Activated effector memory CD4-positive, alpha-beta T cell treated with Interleukin-2 at 50 U/mL for 16 hours (primary cell): ENCODE measurements at regions not wholly inside any gene's neighbourhood (a gene's known extent, or its start where the extent isn't known, plus 50 kb on each side); places are given as distances from the start of the nearest gene placed in this dataset.
"Not testable (repeated sequence)": the region's sequence is repeated elsewhere in the genome, so short reads cannot be mapped to it uniquely, and the experiment has no call there.

Experiments used
- DNase-seq: peaks from one replicate; pipeline ENCODE4 v3.0.0-alpha.2; 2020

DNA sequence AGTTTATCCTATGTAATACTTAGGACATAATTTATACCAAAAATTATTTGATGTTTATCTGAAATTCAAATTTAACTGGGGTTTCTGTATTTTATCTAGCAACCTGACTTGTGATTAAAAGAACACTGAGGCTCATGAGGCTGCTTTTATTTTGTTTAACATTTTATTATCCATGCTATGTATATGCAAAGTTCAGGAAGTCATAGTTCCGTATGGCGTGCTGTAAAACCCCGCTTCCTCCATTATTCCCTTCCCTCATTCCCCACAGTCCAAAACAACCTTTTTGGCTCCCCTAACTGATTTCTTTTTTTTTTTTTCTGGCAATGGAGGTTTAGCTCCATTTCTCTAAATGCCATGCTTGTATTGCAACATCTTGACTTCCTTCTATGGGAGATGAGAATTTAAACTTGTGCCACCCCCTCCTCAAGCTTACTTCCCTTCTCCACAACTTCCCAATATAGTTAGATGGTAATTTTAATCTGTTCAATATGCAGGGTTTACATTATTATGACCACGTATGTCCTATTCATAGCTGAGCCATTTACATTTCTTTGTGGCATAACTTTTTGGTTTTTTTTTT lies 138.0 kb upstream of the DNAH14 start:
- no peak for DNase-seq

DNA sequence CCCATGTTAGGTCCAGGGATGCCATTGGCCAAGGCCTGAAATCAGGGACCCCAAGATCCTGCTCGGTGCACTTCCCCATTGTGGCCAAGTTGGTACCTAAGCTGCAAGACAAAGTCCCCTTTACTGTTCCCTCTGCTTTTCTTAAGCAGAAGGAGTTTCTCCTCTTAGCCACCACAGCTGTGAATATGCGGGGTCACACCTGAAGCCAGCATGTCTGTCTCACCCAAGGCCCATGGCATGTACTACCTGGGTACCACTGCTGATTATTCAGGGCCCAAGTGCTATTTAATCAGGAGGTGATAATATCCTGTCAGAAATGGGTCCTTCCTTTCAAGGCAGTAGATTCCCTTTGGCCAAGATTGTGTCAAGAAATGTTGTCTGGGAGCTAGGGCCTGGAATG lies 133.9 kb upstream of the DNAH14 start:
- no peak for DNase-seq

DNA sequence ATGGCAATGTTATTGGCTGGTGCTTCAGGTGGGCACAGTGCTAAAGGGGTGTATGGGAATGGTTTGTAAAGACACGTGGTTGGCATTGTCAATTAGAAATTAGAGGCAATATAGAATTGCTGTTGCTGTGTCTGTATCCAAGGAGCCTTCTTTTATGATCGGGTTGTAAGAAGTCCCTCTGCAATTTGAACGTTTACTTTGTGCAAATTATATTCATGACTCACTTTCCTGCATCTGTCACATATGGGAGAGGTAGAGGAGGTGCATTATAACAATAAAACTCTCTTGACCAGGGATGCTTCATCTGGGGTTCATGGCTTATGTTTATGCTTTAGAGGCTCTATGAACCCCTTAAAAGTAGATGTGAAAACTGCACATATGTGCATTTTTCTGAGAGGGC lies 130.4 kb upstream of the DNAH14 start:
- DNase-seq: no peak

DNA sequence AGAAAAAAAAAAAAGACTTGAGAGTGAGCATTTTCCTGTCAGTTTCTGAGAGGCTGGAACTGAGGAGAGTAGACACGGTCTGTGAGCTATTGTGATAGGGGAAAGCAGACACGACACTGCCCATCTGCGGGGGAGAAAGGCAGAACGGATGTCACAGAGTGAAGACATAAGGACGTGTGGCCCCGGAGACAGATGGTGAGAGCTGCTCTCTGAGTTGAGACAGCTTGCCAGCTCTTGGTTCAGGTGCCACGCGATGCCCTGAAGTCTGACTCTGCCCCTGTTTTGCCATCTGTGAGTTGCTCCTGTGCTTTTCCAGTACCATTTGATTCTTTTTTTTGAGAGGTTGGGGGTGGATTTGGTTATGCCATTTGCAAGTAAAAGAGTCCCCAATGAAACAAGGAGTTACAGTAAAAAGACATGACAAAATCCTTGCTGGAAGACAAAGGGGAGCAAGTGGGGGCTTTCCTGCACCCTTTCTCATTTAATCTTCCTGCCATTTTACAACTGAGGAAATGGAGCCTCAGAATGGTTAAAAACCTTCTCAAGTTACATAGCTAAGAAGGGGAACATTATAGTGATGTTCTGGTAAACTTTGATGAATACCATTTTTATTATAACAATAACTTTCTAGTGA lies 128.9 kb upstream of the DNAH14 start:
- no peak for DNase-seq

DNA sequence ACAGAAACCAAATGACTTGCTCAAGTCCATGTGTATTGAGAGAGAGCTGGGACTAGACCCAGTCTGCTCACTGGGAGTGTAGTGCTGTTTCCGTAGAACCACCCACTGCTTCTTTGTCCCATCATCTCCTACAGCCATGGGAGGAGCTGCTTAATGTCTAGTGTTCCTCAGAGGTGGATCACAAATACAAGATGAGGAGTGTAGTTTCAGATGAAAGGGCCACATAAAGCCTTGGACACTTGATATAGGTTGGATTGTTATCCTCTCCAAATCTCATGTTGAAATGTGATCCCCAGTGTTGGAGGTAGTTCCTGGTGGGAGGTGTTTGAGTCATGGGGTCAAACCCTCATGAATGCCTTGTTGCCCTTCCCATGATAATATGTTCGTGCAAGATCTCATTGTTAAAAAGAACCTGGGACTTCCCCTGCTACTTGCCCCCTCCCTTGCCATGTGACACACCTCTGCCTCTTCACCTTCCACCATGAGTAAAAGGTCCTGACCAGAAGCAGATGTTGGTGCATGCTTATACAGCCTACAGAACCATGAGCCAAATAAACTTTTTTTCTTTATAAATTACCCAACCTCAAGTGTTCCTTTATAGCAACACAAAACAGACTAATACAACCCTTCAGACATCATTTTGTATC lies 127.5 kb upstream of the DNAH14 start:
- no peak for DNase-seq

DNA sequence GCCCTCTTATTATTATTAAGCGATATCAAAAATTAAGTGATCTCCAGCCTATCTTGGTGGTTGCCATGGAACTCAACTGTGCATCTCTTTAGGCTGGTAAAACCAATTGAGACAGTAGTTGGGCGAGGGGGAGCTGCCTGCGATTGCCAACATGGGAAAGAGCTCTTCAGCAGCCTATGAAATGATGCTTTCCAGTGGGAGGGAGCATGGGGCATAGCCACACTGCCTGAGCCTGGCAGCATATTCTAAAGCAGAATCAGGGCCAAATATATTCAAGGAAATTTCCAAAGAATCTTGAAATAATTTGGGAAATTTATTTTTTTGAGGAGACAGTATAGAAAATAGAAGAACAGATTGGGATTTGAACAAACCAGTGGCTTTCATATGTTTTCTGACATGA lies 126.9 kb upstream of the DNAH14 start:
- DNase-seq: no peak

DNA sequence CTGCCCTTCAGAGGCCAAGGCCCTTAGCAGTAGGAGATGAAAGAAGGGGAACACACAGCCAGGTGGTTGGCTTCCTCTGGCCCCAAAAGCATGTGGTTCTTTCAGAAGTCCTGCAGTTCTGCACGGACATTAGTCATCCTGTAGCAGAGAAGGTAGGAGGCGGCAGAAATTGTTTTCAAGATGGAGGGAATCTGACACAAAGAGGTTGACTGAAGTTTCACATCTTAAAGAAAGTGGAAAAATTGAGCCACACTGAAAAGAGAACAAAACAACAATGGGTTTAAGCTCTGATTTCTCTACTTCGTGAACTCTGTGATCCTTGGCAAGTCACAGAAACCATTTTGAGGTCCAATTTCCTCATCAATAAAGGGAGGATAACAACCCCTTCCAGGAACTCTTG lies 125.3 kb upstream of the DNAH14 start:
- DNase-seq: no peak

DNA sequence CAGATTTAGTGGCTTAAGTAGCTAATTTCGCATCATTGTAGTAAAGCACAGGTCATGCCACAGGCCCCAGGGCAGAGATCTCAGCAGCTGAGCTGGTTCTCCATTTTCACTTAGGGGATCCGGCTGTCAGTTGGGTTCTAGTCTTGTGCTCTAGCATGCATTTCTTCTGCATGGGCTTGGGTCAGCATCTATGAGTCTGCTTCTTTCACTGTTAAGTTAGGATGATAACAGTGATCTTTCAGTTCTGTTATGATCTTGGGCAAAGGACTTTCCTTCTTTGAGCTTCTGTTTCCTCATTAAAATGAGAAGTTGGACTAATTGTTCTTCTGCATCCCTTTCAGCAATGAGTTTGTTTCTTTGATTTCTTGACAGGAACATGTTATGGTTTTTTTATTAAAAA lies 123.6 kb upstream of the DNAH14 start:
- DNase-seq: no peak

DNA sequence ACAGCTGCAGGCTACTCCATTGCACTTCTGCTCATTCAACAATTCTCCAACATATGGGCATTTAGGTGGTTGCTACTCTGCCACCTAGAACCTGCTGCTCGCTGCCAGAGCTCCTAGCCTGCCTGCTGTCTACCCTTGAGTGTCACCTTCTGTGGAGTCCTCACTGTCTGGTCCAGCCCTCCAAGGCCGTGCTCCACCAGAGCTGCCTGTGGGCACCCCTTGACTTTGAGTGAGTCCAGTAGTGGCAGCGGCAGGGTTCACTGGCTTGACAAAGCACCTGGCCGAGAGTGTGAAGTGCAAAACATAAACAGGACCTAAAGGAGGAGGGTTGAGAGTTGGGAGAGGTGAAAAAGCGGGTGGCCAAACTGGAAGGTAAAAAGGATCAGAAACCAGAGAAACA lies 120.3 kb upstream of the DNAH14 start:
- DNase-seq: no peak

DNA sequence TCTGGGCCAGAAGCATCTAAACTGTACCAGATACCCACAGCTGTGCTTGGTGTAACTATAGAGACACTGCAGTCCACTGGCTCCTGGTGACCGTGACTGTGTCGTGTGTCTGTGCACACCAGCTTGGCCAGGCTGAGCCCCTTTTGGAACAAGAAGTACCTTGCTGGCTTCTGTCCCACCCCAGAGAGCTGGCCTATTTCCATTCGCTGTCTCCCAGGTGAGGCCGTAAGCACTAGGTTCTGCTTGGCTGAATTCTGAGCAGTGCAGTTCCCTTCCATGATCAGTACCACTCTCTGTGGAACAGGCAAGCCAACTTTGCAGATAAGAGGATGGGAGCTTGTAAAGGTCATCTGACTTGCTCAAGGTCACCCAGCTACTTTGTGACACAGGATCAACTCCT lies 119.9 kb upstream of the DNAH14 start:
- no peak for DNase-seq

DNA sequence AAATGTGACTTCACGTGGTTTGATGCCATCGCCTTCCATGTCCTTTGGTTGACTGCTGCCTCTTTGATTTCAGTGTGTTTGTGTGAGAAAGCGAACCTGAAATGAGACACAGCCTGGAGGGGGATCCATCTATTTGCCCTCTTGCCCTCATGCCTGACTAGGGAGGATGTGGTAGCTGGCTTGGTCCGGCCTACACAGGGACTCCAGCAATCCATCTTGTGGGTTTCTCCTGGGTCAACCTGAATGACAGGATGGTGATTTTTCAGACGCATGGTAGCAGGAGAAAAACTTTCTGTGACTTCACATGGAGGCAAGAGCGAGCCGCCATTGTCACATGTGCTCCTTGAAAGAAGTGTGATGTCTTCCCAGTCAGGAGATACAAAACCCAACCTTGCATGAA lies 117.9 kb upstream of the DNAH14 start:
- no peak for DNase-seq

DNA sequence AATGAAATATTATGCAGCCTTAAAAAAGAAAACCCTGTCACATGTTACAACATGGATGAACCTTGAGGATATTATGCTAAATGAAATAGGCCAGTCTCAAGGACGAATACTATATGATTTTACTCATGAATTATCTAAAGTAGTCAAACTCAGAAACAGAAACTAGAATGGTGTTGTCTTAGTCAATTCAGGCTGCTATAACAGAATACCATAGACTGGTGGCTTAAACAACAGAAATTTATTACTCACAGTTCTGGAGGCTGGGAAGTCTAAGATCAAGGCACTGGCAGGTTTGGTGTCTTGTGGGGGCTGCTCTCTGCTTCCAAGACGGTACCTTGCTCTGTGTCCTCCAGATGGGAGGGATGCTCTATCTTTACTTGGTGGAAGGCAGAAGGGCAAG lies 113.8 kb upstream of the DNAH14 start:
- DNase-seq: no peak

DNA sequence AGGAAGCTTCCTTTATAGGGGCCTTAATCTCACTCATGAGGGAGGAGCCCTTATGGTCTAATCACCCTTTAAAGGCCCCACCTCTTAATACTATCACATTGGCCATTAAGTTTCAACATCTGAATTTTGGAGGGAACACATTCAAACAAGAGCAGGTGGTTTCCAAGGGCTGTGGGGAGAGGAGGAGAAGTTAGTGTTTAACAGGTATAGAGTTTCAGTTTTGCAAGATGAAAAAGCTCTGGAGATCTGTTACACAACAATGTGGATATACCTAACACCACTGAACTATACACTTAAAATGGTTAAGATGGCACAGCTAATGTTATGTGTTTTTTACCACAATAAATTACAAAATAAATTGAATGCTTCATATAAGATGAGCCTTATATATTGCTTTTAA lies 113.4 kb upstream of the DNAH14 start:
- DNase-seq: no peak

DNA sequence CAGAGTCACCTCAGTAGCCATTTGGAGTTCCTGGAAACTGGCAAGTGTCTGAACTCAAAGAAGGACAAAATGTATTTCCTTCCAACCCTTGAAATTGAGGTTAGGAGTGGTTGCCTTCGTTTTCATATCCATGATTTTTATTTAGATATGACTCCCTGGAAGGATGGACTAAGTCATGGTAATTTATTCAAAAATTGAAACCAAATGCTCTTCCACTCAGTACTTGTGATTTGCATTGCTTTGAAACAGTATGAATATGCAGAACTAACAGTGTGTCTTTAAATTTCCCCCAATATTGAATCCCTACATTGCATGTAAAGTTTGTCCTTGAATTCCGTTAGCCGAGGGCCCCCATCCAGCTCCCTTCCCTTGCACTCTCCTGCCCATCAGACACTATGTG lies 112.1 kb upstream of the DNAH14 start:
- no peak for DNase-seq

DNA sequence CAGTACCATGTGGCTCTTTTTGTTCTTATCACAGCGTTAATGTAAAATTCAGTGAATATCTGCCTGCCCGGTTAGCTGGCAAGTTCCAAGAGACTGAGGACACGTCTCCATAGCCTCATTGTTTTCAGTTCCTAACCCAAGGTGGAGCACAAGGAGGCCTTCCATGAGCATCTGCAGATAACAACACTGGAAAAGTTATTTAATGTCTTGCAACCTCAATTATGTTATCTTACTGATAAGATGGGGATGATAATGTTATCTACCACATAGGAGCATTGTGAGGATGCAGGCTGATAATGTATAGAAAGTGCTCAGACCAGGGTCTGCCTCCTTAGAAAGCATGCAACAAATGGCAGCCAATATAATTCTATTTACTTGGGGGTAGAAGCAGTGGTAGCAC lies 109.6 kb upstream of the DNAH14 start:
- no peak for DNase-seq

DNA sequence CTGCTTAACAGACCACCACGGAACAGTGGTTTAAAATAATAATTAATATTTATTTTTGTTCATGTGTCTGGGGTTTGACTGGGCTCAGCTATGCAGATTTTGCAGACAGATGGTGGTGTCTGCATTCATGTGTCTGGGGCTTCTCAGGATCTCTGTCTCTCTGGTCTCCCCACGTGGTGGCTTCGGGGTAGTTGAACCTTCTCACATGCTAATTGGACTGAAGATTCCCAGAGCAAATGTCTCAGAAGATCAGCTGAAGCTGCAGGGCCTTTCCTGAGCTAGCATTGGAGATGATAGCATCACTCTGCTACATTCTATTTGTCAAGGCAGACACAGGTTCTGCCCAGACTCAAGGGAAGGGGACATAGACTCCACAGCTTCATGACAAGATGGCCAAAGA lies 109.1 kb upstream of the DNAH14 start:
- DNase-seq: no peak

DNA sequence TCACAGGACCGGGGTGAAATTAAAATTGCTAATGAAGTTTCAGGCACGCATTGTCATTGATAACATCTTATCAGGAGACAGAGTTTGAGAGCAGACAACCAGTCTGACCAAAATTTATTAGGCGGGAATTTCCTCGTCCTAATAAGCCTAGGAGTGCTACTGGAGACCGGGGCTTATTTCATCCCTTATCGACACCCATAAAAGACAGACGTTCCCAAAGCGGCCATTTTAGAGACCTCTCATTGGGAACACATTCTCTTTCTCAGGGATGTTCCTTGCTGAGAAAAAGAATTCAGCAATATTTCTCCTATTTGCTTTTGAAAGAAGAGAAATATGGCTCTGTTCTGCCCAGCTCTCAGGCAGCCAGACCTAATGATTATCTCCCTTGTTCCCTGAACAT lies 107.7 kb upstream of the DNAH14 start:
- DNase-seq: not testable (repeated sequence)

DNA sequence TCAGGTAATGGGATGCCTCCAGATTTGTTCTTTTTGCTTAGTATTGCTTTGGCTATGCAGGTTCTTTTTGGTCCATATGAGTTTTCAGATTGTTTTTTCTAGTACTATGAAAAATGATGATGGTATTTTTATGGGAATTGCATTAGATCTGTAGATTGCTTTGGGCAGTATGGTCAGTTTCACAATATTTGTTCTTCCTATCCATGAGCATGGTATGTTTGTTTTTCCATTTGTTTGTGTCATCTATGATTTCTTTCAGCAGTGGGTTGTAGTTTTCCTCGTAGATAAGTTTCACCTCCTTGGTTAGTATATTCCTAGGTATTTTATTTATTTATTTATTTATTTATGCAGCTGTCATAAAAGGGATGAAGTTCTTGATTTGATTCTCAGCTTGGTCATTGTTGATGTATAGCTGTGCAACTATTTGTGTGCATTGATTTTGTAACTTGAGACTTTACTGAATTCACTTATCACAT lies 103.9 kb upstream of the DNAH14 start:
- no peak for DNase-seq

DNA sequence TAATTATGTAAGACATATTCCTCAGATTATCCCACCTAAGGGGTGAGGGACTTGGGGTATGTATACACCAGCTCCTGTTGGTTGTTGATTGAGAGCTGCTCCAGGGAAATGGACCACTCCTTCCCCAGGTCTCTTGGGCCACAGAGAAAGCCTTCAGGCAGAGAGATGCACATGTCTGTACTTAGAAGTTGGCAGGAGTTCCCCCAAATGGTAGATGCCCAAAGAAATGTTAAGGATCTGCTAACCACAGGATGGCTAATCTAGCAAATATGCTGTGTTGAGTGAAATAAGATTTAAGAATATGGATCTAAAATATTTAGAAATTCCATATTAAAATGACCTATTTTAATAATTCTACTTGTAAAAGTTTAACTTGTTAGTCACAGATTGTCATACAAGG lies 100.8 kb upstream of the DNAH14 start:
- DNase-seq: no peak

DNA sequence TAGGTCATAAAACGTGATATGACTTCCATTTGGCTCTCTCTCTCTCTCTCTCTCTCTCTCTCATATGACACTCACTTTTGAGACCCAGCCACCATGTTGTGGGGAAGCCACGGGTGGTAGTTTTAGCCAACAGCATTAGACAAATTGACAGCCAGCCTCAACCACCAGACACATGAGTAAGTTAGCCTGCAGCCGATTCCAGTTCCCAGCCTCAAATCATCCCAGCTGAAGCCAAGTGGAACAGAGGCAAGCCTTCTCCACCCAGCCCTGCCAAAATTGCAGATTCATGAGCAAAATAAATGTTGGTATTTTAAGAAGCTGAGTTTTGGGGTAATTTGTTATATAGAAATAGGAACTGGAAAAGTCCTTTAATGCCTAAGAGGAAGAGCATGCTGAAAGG lies 98.0 kb upstream of the DNAH14 start:
- no peak for DNase-seq

DNA sequence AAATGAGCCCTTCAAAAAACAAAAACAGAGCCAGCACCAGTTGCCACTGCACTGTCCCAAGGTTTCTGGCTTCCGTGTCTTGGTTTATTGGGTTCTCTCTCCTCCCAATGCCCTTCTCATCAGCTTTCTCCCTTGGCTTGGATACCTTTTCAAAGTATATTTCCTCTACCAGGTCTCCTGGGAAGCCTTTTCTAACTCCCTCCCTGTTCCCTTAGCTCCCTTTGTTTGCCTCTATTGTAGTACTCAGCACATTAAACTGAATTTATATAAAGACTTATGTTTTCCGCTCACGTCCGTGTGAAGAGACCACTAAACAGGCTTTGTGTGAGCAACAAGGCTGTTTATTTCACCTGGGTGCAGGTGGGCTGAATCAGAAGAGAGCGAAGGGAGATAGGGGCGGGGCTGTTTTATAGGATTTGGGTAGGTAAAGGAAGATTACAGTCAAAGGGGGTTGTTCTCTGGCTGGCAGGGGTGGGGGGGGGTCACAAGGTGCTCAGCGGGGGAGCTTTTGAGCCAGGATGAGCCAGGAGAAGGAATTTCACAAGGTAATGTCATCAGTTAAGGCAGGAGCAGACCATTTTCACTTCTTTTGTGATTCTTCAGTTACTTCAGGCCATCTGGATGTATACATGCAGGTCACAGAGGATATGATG lies 89.7 kb upstream of the DNAH14 start:
- not testable (repeated sequence) for DNase-seq

DNA sequence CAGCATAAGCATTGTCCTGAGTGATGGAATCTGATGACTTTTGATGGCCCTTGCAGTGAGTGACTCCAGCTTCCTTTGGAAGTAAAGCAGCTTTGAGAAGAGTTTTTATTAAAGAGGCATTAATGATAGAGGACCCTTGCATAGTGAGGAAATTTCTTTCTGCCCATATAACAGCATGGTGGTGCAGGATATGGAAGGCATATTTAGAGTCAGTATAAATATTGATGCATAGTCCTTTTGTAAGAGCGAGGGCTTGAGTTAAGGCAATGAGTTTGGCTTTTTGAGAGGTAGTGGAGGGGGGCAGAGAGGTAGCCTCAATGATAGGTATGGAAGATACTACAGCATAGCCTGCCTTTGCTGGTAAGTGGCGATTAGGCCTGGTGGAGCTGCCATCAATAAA lies 87.7 kb upstream of the DNAH14 start:
- not testable (repeated sequence) for DNase-seq

DNA sequence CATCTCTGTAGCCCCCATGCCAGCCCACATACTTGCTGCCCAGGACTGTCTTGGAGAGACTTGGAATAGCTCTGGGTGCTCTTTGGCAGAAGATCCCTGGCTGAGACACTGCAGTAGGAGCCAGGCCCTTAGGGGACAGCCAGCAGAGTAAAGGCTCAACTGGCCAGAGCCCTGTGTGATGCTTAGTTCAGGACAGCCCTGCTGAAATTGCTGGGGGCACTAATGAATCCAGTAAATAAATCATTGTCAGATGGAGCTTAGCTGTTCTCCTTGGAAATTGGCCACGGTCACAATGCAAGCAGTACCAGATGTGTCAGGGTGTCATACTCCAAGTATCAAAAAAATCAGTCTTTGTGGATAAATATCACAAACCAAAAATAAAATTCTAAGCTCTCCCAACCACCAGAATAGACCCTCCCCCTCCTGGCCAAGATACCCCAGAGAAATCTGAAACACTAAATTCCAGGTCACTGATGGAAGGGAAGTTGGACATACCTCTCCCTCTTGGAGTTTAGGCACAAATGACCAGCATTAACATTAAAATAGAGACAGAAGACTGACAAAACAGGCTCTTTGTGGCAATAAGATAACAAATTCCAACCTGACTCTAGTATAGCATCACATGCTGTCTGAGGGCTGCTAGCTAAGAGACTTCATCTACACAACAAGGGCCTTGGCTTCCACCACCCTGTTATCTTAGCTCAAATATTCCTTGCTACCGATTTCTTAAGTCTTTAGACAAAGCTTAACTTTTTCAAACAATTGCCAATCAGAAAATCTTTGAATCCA lies 83.2 kb upstream of the DNAH14 start:
- no peak for DNase-seq
